Peyer's patch (tissue), 4 donors: ENCODE measurements at regions not wholly inside any gene's neighbourhood (a gene's known extent, or its start where the extent isn't known, plus 50 kb on each side); places are given as distances from the start of the nearest gene placed in this dataset.
"Not testable (repeated sequence)": the region's sequence is repeated elsewhere in the genome, so short reads cannot be mapped to it uniquely, and the experiment has no call there.

Experiments
- DNase-seq, 3 donors: peaks; one replicate each; pipeline ENCODE4 v3.0.0-alpha.2; 2017 to 2019
- H3K27ac ChIP-seq, 4 donors: fragments of 200-600 bp; sonication (generic); one replicate each; pipeline ENCODE4 v1.5.1; 2016 to 2019
- H3K27me3 ChIP-seq, 2 donors: fragments of 200-600 bp; sonication (generic); one replicate each; pipeline ENCODE4 v1.5.1; 2019
- H3K36me3 ChIP-seq, 3 donors: fragments of 200-600 bp; sonication (generic); one replicate each; pipeline ENCODE4 v1.5.1; 2016 to 2019
- H3K4me1 ChIP-seq, 4 donors: fragments of 200-600 bp; sonication (generic); one replicate each; pipeline ENCODE4 v1.5.1; 2016 to 2019
- H3K4me3 ChIP-seq, 4 donors: fragments of 200-600 bp; sonication (generic); 1 replicate in 3 of 4; 2 replicates in 1 of 4; pipeline ENCODE4 v1.5.1; 2016 to 2019; ENCODE audit warnings: mild to moderate bottlenecking in 1 of 4
- H3K9me3 ChIP-seq, 4 donors: fragments of 200-600 bp; sonication (generic); one replicate each; pipeline ENCODE4 v1.5.1; 2016 to 2019; ENCODE audit warnings: mild to moderate bottlenecking in 1 of 4
- CTCF ChIP-seq, 6 experiments: fragments of 450-650 bp in 4 of 6; fragments of 200-600 bp in 2 of 6; sonication (generic) in 1 of 6; IDR thresholded peaks; one replicate each; pipeline ENCODE4 v1.5.1; 2017 to 2019; ENCODE audit warnings: antibody characterized with exemption in 6 of 6, mild to moderate bottlenecking in 3 of 6, moderate library complexity in 1 of 6
- POLR2A ChIP-seq, 2 donors: fragments of 450-650 bp; IDR thresholded peaks; one replicate each; pipeline ENCODE4 v1.5.1; 2017; ENCODE audit warnings: antibody characterized with exemption in 2 of 2, mild to moderate bottlenecking in 2 of 2, moderate library complexity in 2 of 2

GRCh38 chr2:234794866-234795265, 157.0 kb upstream of the SH3BP4 start:
- Histone ChIP-seq H3K9me3 (no peaks in the 10 kb centered on the region), H3K4me3 (no peak overlapping the region), H3K27ac (no peak overlapping the region), H3K27me3 (no peaks in the 10 kb centered on the region), H3K36me3 (no peaks in the 10 kb centered on the region), H3K4me1 (no peaks in the 10 kb centered on the region)
- no peak for DNase-seq
- TF ChIP-seq CTCF (IDR thresholded peaks at IDR 0.05) (no peak), POLR2A (IDR thresholded peaks at IDR 0.05) (no peak)

DNA sequence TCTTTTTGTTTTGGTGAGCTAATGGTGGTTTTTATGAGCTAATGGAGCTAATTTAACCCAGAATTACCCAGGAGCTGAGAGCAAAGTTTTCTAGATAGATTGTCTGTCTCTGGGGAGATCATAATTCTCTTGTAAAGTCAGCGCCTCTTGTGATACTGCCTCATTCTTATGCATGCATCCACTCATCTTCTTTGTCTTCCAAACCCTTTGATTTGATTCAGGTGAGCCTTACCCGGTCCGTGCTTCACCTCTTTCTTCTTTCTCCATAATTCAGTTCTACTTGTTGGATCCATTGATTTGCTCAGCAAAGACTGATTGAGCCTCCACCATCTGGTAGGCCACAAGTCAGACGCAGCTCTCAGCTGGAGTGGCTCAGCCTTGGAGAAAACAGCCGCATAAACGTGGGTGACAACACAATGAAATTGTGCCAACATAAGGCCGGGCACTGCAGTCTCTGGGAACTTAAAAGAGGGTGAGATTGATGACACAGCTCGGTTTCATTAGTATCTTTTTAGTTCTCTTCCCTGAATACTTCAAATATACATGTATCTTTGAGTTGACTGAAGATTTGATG, 158.5 kb upstream of the SH3BP4 start:
- Histone ChIP-seq H3K9me3 (no peaks in the 10 kb centered on the region), H3K4me1 (no peaks in the 10 kb centered on the region), H3K4me3 (no peak overlapping the region), H3K36me3 (no peaks in the 10 kb centered on the region), H3K27me3 (no peaks in the 10 kb centered on the region), H3K27ac (no peak overlapping the region)
- DNase-seq = no peak
- TF ChIP-seq CTCF (IDR thresholded peaks at IDR 0.05) (no peak), POLR2A (IDR thresholded peaks at IDR 0.05) (no peak)

DNA sequence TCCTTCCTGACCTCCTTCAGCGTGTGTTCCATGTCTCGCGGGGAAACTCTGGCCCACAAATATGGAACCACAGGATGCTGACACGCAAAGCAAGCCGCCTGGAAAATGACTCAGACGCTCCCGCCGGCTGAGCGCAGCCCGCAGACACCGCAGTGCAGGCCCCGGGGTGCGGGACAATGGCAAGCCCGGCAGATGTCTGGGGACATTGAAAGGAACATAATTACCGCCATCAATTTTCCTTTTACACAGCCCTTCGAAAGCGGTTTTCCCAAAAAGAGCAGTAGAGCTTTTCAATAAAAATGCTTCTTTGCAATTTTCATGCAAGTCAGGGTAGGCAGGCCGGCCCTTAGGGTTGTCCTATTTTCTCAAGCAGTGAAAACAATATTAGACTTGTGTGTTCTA, 159.2 kb upstream of the SH3BP4 start:
- H3K27me3 ChIP-seq = no peaks in the 10 kb centered on the region
- H3K36me3 ChIP-seq = no peaks in the 10 kb centered on the region
- H3K9me3 ChIP-seq = no peaks in the 10 kb centered on the region
- no peak for DNase-seq
- no peaks in the 10 kb centered on the region for H3K4me1 ChIP-seq
- H3K27ac ChIP-seq = no peak overlapping the region
- no peak for TF ChIP-seq CTCF (IDR thresholded peaks at IDR 0.05)
- no peak for TF ChIP-seq POLR2A (IDR thresholded peaks at IDR 0.05)
- no peak overlapping the region for H3K4me3 ChIP-seq

DNA sequence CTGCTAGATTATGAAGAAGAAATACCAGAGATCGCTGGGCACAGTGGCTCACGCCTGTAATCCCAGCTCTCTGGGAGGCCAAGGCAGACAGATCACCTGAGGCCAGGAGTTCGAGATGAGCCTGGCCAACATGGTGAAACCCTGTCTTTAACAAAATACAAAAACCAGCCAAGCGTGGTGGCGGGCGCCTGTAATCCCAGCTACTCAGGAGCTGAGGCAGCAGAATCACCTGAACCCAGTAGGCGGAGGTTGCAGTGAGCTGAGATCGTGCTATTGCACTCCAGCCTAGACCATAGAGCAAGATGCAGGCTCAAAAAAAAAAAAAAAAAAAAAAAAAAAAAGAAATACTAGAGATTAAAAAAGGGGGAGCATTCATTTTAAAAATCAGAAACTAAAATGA, 159.7 kb upstream of the SH3BP4 start:
- H3K36me3 ChIP-seq, H3K27me3 ChIP-seq, DNase-seq, H3K4me1 ChIP-seq, H3K4me3 ChIP-seq, H3K27ac ChIP-seq, H3K9me3 ChIP-seq: not testable (repeated sequence)

DNA sequence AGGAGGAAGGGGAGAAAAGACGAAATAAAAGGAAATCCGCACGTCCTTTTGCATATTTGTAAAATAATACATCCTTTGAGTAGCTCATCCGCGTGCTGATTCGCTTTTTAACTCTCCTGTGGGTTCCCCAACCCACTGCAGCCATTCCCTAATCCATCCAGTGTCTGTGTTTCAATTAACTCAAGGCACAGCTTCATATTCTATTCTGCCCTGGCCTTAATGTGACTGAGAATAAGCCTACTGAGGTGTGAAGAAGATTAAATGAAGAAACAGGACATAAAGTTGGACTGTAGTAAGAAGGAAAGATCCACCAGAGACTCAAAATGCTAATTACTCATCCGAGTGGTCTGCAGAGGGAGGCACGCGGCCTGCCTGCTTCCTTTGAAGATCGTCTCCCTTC, 161.4 kb upstream of the SH3BP4 start:
- Histone ChIP-seq H3K27me3 (no peaks in the 10 kb centered on the region), H3K36me3 (no peaks in the 10 kb centered on the region), H3K4me1 (no peaks in the 10 kb centered on the region), H3K9me3 (no peaks in the 10 kb centered on the region), H3K27ac (no peak overlapping the region), H3K4me3 (no peak overlapping the region)
- no peak for DNase-seq
- TF ChIP-seq CTCF (IDR thresholded peaks at IDR 0.05) = no peak
- no peak for TF ChIP-seq POLR2A (IDR thresholded peaks at IDR 0.05)

GRCh38 chr2:234789556-234790325, 162.1 kb upstream of the SH3BP4 start:
- H3K9me3 ChIP-seq = no peaks in the 10 kb centered on the region
- no peak overlapping the region for H3K27ac ChIP-seq
- no peak for DNase-seq
- H3K4me3 ChIP-seq = no peak overlapping the region
- no peak for TF ChIP-seq CTCF (IDR thresholded peaks at IDR 0.05)
- no peak for TF ChIP-seq POLR2A (IDR thresholded peaks at IDR 0.05)
- H3K4me1 ChIP-seq = no peaks in the 10 kb centered on the region
- H3K36me3 ChIP-seq = no peaks in the 10 kb centered on the region
- H3K27me3 ChIP-seq = no peaks in the 10 kb centered on the region
